H1 (cell line): ENCODE measurements at regions not wholly inside any gene's neighbourhood (a gene's known extent, or its start where the extent isn't known, plus 50 kb on each side); places are given as distances from the start of the nearest gene placed in this dataset.

Experiments
- CHD2 ChIP-seq: IDR thresholded peaks from 2 replicates; pipeline ENCODE4 v1.6.1; 2012; ENCODE audit warnings: low read length, improper control_type of control experiment
- EZH2 ChIP-seq: fragments of 200-600 bp; sonication (generic); IDR thresholded peaks from 2 replicates; pipeline ENCODE4 v1.7.1; 2012; ENCODE audit warnings: low read depth, mild to moderate bottlenecking, moderate library complexity, low read length, inconsistent platforms; ENCODE audit not compliant: severe bottlenecking
- RFX5 ChIP-seq: IDR thresholded peaks from 2 replicates; pipeline ENCODE4 v1.6.1; 2011; ENCODE audit warnings: low read depth, low read length, improper control_type of control experiment, borderline replicate concordance
- SP1 ChIP-seq: IDR thresholded peaks from 2 replicates; pipeline ENCODE4 v1.6.1; 2011; ENCODE audit warnings: low read depth, low read length
- SRF ChIP-seq: IDR thresholded peaks from 2 replicates; pipeline ENCODE4 v1.6.1; 2011; ENCODE audit warnings: mild to moderate bottlenecking, low read depth, low read length, moderate library complexity
- TAF7 ChIP-seq: optimal IDR thresholded peaks from 2 replicates; pipeline ENCODE3; 2011; ENCODE audit warnings: low read depth, mild to moderate bottlenecking, inconsistent platforms, low read length, moderate library complexity, borderline replicate concordance
- TF ChIP-seq, protein P1 (sequence below): IDR thresholded peaks from 2 replicates; pipeline ENCODE4 v1.6.1; 2012; ENCODE audit warnings: inconsistent platforms
- TF ChIP-seq, protein P2 (sequence below): IDR thresholded peaks from 2 replicates; pipeline ENCODE4 v1.6.1; 2011; ENCODE audit warnings: low read depth, mild to moderate bottlenecking, low read length; ENCODE audit not compliant: insufficient read depth

DNA sequence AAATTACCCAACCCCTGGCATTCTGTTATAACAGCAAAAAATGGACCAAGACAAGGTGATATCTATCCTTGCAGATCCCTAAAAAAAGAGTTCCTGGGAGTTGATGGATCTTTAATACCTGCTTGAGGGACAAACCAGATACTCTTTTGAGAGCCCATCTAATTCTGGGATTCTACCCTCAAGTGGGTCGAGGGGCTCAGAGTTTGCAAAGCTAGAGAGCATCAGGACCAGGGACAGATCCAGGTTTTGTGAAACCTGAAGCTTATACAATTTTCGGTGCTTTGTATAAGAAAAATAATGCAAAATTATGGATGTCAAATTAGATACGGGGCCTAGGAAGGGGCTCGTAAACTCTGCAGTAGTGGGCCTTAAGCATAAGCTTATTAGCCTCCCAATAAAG is 130.5 kb upstream of the CRHR1 start (continued):
- TF ChIP-seq, protein P1, sequence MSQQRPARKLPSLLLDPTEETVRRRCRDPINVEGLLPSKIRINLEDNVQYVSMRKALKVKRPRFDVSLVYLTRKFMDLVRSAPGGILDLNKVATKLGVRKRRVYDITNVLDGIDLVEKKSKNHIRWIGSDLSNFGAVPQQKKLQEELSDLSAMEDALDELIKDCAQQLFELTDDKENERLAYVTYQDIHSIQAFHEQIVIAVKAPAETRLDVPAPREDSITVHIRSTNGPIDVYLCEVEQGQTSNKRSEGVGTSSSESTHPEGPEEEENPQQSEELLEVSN = no peak
- TF ChIP-seq SRF (no peak), SP1 (no peak), EZH2 (no peak), RFX5 (no peak), TAF7 (no peak), CHD2 (no peak)
- TF ChIP-seq, protein P2, sequence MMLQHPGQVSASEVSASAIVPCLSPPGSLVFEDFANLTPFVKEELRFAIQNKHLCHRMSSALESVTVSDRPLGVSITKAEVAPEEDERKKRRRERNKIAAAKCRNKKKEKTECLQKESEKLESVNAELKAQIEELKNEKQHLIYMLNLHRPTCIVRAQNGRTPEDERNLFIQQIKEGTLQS = no peak
